DND-41 (cell line): ENCODE measurements at regions not wholly inside any gene's neighbourhood (a gene's known extent, or its start where the extent isn't known, plus 50 kb on each side); places are given as distances from the start of the nearest gene placed in this dataset.

Experiments
- ATAC-seq: fragments of 200-7000 bp; cut with Tn5 transposase; 3 replicates; pipeline ENCODE4 v1.9.1; 2021; ENCODE audit warnings: low read depth; ENCODE audit not compliant: insufficient read depth
- DNase-seq: peaks from one replicate; pipeline ENCODE4 v3.0.0-alpha.2; 2020
- H2AFZ ChIP-seq: 2 replicates; pipeline ENCODE4 v1.6.0; 2012; ENCODE audit warnings: low read depth, low read length
- H3K27ac ChIP-seq: 2 replicates; pipeline ENCODE4 v1.5.1; 2012; ENCODE audit warnings: low read length, inconsistent platforms
- H3K27me3 ChIP-seq: fragments of 200-600 bp; sonication (generic); 2 replicates; pipeline ENCODE4 v1.6.0; 2012; ENCODE audit warnings: low read length, mild to moderate bottlenecking, inconsistent platforms; ENCODE audit not compliant: insufficient read depth, poor library complexity
- H3K36me3 ChIP-seq: 2 replicates; pipeline ENCODE4 v1.5.1; 2012; ENCODE audit warnings: low read length, inconsistent platforms; ENCODE audit not compliant: insufficient read depth
- H3K4me1 ChIP-seq: 2 replicates; pipeline ENCODE4 v1.5.1; 2012; ENCODE audit warnings: mild to moderate bottlenecking, low read length; ENCODE audit not compliant: insufficient read depth
- H3K4me2 ChIP-seq: 2 replicates; pipeline ENCODE4 v1.6.0; 2012; ENCODE audit warnings: mild to moderate bottlenecking, moderate library complexity, low read length, inconsistent platforms; ENCODE audit not compliant: insufficient read depth
- H3K4me3 ChIP-seq, 2 experiments: fragments of 200-600 bp in 1 of 2; shearing (Covaris generic) in 1 of 2; 2 replicates each; pipeline ENCODE4 v1.5.1; 2012 to 2016; ENCODE audit warnings: inconsistent platforms in 2 of 2, low read length in 2 of 2, mild to moderate bottlenecking in 2 of 2, low read depth in 1 of 2, moderate library complexity in 1 of 2
- H3K79me2 ChIP-seq: 2 replicates; pipeline ENCODE4 v1.6.0; 2012; ENCODE audit warnings: low read length, inconsistent platforms; ENCODE audit not compliant: insufficient read depth
- H3K9ac ChIP-seq: 2 replicates; pipeline ENCODE4 v1.6.0; 2012; ENCODE audit warnings: low read depth, mild to moderate bottlenecking, inconsistent platforms, low read length, moderate library complexity
- H3K9me3 ChIP-seq: 2 replicates; pipeline ENCODE4 v1.5.1; 2012; ENCODE audit warnings: low read length, moderate library complexity, mild to moderate bottlenecking, inconsistent platforms; ENCODE audit not compliant: insufficient read depth, severe bottlenecking
- H4K20me1 ChIP-seq: 2 replicates; pipeline ENCODE4 v1.6.0; 2012; ENCODE audit warnings: low read length; ENCODE audit not compliant: insufficient read depth
- CTCF ChIP-seq: IDR thresholded peaks from 2 replicates; pipeline ENCODE4 v1.5.1; 2012; ENCODE audit warnings: borderline replicate concordance, low read length, moderate library complexity, mild to moderate bottlenecking; ENCODE audit not compliant: poor library complexity, severe bottlenecking; ENCODE audit errors: extremely low read depth
- EZH2 ChIP-seq: IDR thresholded peaks from 3 replicates; pipeline ENCODE4 v1.6.1; 2012; ENCODE audit warnings: borderline replicate concordance, low read depth, mild to moderate bottlenecking, moderate library complexity, low read length, inconsistent platforms; ENCODE audit not compliant: severe bottlenecking

GRCh38 chr9:7258688-7259396, 501.1 kb downstream of the KDM4C start:
- no peaks in the 10 kb centered on the region for H3K36me3 ChIP-seq

GRCh38 chr9:7246917-7247522, 489.2 kb downstream of the KDM4C start:
- Histone ChIP-seq H3K4me3 (no peak overlapping the region), H3K9ac (no peak overlapping the region), H3K4me1 (no peaks in the 10 kb centered on the region), H3K36me3 (no peaks in the 10 kb centered on the region), H3K27me3 (no peaks in the 10 kb centered on the region), H3K27ac (no peak overlapping the region), H2AFZ (no peak overlapping the region), H3K4me2 (no peak overlapping the region), H4K20me1 (no peaks in the 10 kb centered on the region), H3K79me2 (no peaks in the 10 kb centered on the region), H3K9me3 (no peaks in the 10 kb centered on the region)
- no peak for DNase-seq
- TF ChIP-seq CTCF, result no peak
- TF ChIP-seq EZH2, result no peak
- no peak for ATAC-seq

More at GRCh38 chr9:7258688-7259396, 501.1 kb downstream of the KDM4C start:
- Histone ChIP-seq H3K9me3 (no peaks in the 10 kb centered on the region), H2AFZ (no peak overlapping the region), H3K4me3 (no peak overlapping the region), H3K9ac (no peak overlapping the region), H3K4me2 (no peak overlapping the region), H3K4me1 (no peaks in the 10 kb centered on the region), H3K27me3 (peaks cover 4% of the 10 kb centered on the region), H3K27ac (no peak overlapping the region), H3K79me2 (no peaks in the 10 kb centered on the region), H4K20me1 (no peaks in the 10 kb centered on the region)
- TF ChIP-seq CTCF, result no peak
- TF ChIP-seq EZH2, result no peak
- DNase-seq, result no peak
- ATAC-seq, result no peak

- no peak overlapping the region for H2AFZ ChIP-seq
- H3K27me3 ChIP-seq, result no peaks in the 10 kb centered on the region
- H3K36me3 ChIP-seq, result no peaks in the 10 kb centered on the region
- no peak overlapping the region for H3K4me2 ChIP-seq
- H3K9me3 ChIP-seq, result no peaks in the 10 kb centered on the region
- TF ChIP-seq EZH2 (no peak), CTCF (no peak)
- DNase-seq (no peak), ATAC-seq (no peak)
- H3K9ac ChIP-seq, result no peak overlapping the region
- H3K4me3 ChIP-seq, result no peak overlapping the region
- H3K79me2 ChIP-seq, result no peaks in the 10 kb centered on the region
- no peaks in the 10 kb centered on the region for H3K4me1 ChIP-seq
- no peaks in the 10 kb centered on the region for H4K20me1 ChIP-seq
- no peak overlapping the region for H3K27ac ChIP-seq
Measured at GRCh38 chr9:7245976-7246580, 488.3 kb downstream of the KDM4C start.
